ENCODE measurements at regions not wholly inside any gene's neighbourhood (a gene's known extent, or its start where the extent isn't known, plus 50 kb on each side); places are given as distances from the start of the nearest gene placed in this dataset. TPM values are rescaled to one million over a fixed set of nuclear protein-coding genes. Genes with fewer than 3 reads are reported as not detected.

DNA sequence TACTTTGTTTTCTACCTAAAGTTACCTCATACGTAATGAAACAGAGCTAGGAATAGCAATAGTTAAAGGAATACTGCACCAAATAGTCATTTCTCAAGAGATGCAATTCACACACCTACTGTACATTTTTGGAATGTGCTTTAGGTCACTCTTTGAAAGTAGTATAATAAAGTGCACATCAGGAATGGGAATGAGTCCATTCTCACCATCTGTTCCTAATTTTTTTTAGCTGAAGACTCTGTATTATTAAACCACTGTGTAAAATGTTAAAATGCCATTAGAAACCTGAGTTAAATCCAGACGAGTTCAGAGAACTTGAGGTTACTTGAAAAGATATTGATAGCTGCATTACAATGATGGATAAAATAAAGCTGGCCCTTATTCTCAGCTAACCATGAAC is 51.9 kb upstream of the EPHA7 start:
- WGBS, 2 donors, result 58 to 65% methylated on average over 2 of the region's 2 CpGs
- Histone ChIP-seq H3K9me3 (no peaks in the 10 kb centered on the region), H3K4me3 (replicated peaks in 1 of 3) (no peak overlapping the region), H3K4me1 (no peaks in the 10 kb centered on the region), H3K27me3 (no peaks in the 10 kb centered on the region), H3K27ac (no peak overlapping the region), H3K36me3 (no peaks in the 10 kb centered on the region)
- DNase-seq, result no peak
- intact Hi-C loops (cut with DNase I), result no loop called here
- TF ChIP-seq, protein P1, sequence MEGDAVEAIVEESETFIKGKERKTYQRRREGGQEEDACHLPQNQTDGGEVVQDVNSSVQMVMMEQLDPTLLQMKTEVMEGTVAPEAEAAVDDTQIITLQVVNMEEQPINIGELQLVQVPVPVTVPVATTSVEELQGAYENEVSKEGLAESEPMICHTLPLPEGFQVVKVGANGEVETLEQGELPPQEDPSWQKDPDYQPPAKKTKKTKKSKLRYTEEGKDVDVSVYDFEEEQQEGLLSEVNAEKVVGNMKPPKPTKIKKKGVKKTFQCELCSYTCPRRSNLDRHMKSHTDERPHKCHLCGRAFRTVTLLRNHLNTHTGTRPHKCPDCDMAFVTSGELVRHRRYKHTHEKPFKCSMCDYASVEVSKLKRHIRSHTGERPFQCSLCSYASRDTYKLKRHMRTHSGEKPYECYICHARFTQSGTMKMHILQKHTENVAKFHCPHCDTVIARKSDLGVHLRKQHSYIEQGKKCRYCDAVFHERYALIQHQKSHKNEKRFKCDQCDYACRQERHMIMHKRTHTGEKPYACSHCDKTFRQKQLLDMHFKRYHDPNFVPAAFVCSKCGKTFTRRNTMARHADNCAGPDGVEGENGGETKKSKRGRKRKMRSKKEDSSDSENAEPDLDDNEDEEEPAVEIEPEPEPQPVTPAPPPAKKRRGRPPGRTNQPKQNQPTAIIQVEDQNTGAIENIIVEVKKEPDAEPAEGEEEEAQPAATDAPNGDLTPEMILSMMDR (IDR thresholded peaks at IDR 0.05), result no peak
- TF ChIP-seq POLR2A (IDR thresholded peaks at IDR 0.05), result no peak

Small RNA genes lying in the stretch of these regions (small RNA-seq; reads per million reads assigned to genes)
- gene AL078595.1 (not detected), gene RF00425 (not detected)

Data from thyroid gland (tissue), 4 donors.